A673 (cell line): ENCODE measurements at regions not wholly inside any gene's neighbourhood (a gene's known extent, or its start where the extent isn't known, plus 50 kb on each side); places are given as distances from the start of the nearest gene placed in this dataset.

ENCODE experiments used
- BruUV-seq: library from RNA; stranded (reverse); fragments of 400-500 nt; replicated peaks from 2 replicates; lab custom pipeline; 2021; lab: Mats Ljungman, UMichigan
- CTCF ChIA-PET: fragments of 300-600 bp; sonication (Branson Sonifier 250); formaldehyde crosslinking; loops from one replicate; lab custom pipeline; 2022; ENCODE audit warnings: antibody characterized with exemption; lab: Charles Lee
- POLR2A ChIA-PET: fragments of 300-600 bp; sonication (Branson Sonifier 250); formaldehyde crosslinking; loops from one replicate; lab custom pipeline; 2022; ENCODE audit warnings: antibody characterized with exemption; ENCODE audit not compliant: low non-redundant PET; lab: Charles Lee
- DNase-seq: peaks from one replicate; pipeline ENCODE4 v3.0.0-alpha.2; 2015; ENCODE audit warnings: low spot score
- H3K27ac ChIP-seq: fragments of 200-600 bp; sonication (generic); 2 replicates; pipeline ENCODE4 v1.5.1; 2016; ENCODE audit warnings: mixed run types, low read depth, mild to moderate bottlenecking, mixed read lengths, antibody characterized with exemption, low read length; ENCODE audit not compliant: poor library complexity, severe bottlenecking
- H3K27me3 ChIP-seq: fragments of 200-600 bp; sonication (generic); replicated peaks from 2 replicates; pipeline ENCODE4 v1.6.1; 2017; ENCODE audit warnings: mixed run types, low read depth, mild to moderate bottlenecking, mixed read lengths, antibody characterized with exemption, low read length; ENCODE audit not compliant: insufficient read depth, poor library complexity
- H3K36me3 ChIP-seq: fragments of 200-600 bp; sonication (generic); 2 replicates; pipeline ENCODE4 v1.6.1; 2016; ENCODE audit warnings: mixed run types, mild to moderate bottlenecking, mixed read lengths, antibody characterized with exemption, low read length; ENCODE audit not compliant: insufficient read depth, poor library complexity, severe bottlenecking
- H3K4me1 ChIP-seq: fragments of 200-600 bp; sonication (generic); 2 replicates; pipeline ENCODE4 v1.6.1; 2017; ENCODE audit warnings: mixed run types, mild to moderate bottlenecking, mixed read lengths, antibody characterized with exemption, low read length; ENCODE audit not compliant: insufficient read depth, poor library complexity, severe bottlenecking
- H3K4me3 ChIP-seq: fragments of 200-600 bp; sonication (generic); 2 replicates; pipeline ENCODE4 v1.5.1; 2016; ENCODE audit warnings: low read depth, mixed run types, mild to moderate bottlenecking, mixed read lengths, low read length; ENCODE audit not compliant: poor library complexity, severe bottlenecking
- H3K9me3 ChIP-seq: fragments of 200-600 bp; sonication (generic); 2 replicates; pipeline ENCODE4 v1.6.1; 2016; ENCODE audit warnings: mixed run types, low read depth, mild to moderate bottlenecking, mixed read lengths, antibody characterized with exemption, low read length; ENCODE audit not compliant: poor library complexity, severe bottlenecking
- CTCF ChIP-seq: fragments of 300-800, 200-600 bp; sonication (generic); conservative IDR thresholded peaks from 2 replicates; pipeline ENCODE4 v1.5.1; 2017; ENCODE audit warnings: low read depth, mild to moderate bottlenecking, antibody characterized with exemption, low read length, moderate library complexity, mixed read lengths
- EZH2 ChIP-seq: fragments of 200-600 bp; sonication (generic); IDR thresholded peaks from 2 replicates; pipeline ENCODE4 v1.6.1; 2017; ENCODE audit warnings: borderline replicate concordance, low read depth, mild to moderate bottlenecking, mixed read lengths, antibody characterized with exemption, low read length; ENCODE audit not compliant: poor library complexity, severe bottlenecking
- intact Hi-C: fragments of 100-400 bp; cut with micrococcal nuclease; formaldehyde crosslinking; loops from one replicate; pipeline ENCODE4 v1.10.0; 2022; ENCODE audit not compliant: unreplicated experiment

GRCh38 chrX:27236681-27237080, 226.5 kb downstream of the PPP4R3C start:
- ChIA-PET CTCF (no interaction called here), POLR2A (no interaction called here)
- Histone ChIP-seq H3K9me3 (no peaks in the 10 kb centered on the region), H3K27me3 (no peaks in the 10 kb centered on the region), H3K27ac (no peak overlapping the region), H3K36me3 (no peaks in the 10 kb centered on the region), H3K4me3 (no peak overlapping the region), H3K4me1 (no peaks in the 10 kb centered on the region)
- no peak for DNase-seq
- no TSS peak for BruUV-seq
- TF ChIP-seq EZH2 (no peak), CTCF (no peak)
- intact Hi-C loops = no loop called here

- Histone ChIP-seq H3K36me3 (no peaks in the 10 kb centered on the region), H3K9me3 (no peaks in the 10 kb centered on the region), H3K27ac (no peak overlapping the region), H3K27me3 (no peaks in the 10 kb centered on the region), H3K4me3 (no peak overlapping the region), H3K4me1 (no peaks in the 10 kb centered on the region)
- ChIA-PET CTCF (no interaction called here), POLR2A (no interaction called here)
- intact Hi-C loops = no loop called here
- no peak for DNase-seq
- TF ChIP-seq EZH2 (no peak), CTCF (no peak)
- no TSS peak for BruUV-seq
Measured at GRCh38 chrX:27229721-27230120, 233.4 kb downstream of the PPP4R3C start.

GRCh38 chrX:27222661-27223060, 240.5 kb downstream of the PPP4R3C start:
- H3K27me3 ChIP-seq = no peaks in the 10 kb centered on the region
- TF ChIP-seq EZH2 (no peak), CTCF (no peak)
- BruUV-seq = no TSS peak
- ChIA-PET POLR2A (no interaction called here), CTCF (no interaction called here)
- peaks cover 4% of the 10 kb centered on the region for H3K9me3 ChIP-seq
- no peak overlapping the region for H3K4me3 ChIP-seq
- H3K36me3 ChIP-seq = no peaks in the 10 kb centered on the region
- H3K27ac ChIP-seq = no peak overlapping the region
- intact Hi-C loops = no loop called here
- no peaks in the 10 kb centered on the region for H3K4me1 ChIP-seq
- DNase-seq = no peak
